ENCODE measurements at regions not wholly inside any gene's neighbourhood (a gene's known extent, or its start where the extent isn't known, plus 50 kb on each side); places are given as distances from the start of the nearest gene placed in this dataset.
A peak's percentile ranks its signal among the peaks of the same experiment; 100 is the strongest.

GRCh38 chr2:58992062-58992706 lies 751.1 kb upstream of the FANCL start:
- Histone ChIP-seq H3K27me3 (ENCODE audit: control insufficient read depth, insufficient read depth) (no peaks in the 10 kb centered on the region), H3K9me3 (ENCODE audit: control insufficient read depth, low read length) (no peaks in the 10 kb centered on the region), H3K27ac (ENCODE audit: low read length) (no peak overlapping the region), H3K4me1 (ENCODE audit: control insufficient read depth, insufficient read depth, low read length) (no peaks in the 10 kb centered on the region), H3K4me3 (ENCODE audit: low read length) (no peak overlapping the region)
- intact Hi-C loops (cut with DNase I): no loop called here
- DNase-seq: no peak
- no peak for ATAC-seq
- 42% methylated on average over 4 of the region's 4 CpGs for WGBS

- H3K4me1 ChIP-seq (ENCODE audit: control insufficient read depth, insufficient read depth, low read length): no peaks in the 10 kb centered on the region
- intact Hi-C loops (cut with DNase I): no loop called here
- H3K27me3 ChIP-seq (ENCODE audit: control insufficient read depth, insufficient read depth): no peaks in the 10 kb centered on the region
- DNase-seq (no peak), ATAC-seq (no peak)
- no peak overlapping the region for H3K27ac ChIP-seq (ENCODE audit: low read length)
- H3K9me3 ChIP-seq (ENCODE audit: control insufficient read depth, low read length): no peaks in the 10 kb centered on the region
- 66% methylated on average over 5 of the region's 5 CpGs for WGBS
- H3K4me3 ChIP-seq (ENCODE audit: low read length): no peak overlapping the region
Observed at GRCh38 chr2:58991357-58991756, 750.2 kb upstream of the FANCL start.

- intact Hi-C loops (cut with DNase I): no loop called here
- H3K4me3 ChIP-seq (ENCODE audit: low read length): no peak overlapping the region
- H3K27me3 ChIP-seq (ENCODE audit: control insufficient read depth, insufficient read depth): no peaks in the 10 kb centered on the region
- ATAC-seq (no peak), DNase-seq (no peak)
- no peaks in the 10 kb centered on the region for H3K9me3 ChIP-seq (ENCODE audit: control insufficient read depth, low read length)
- no peaks in the 10 kb centered on the region for H3K4me1 ChIP-seq (ENCODE audit: control insufficient read depth, insufficient read depth, low read length)
- no peak overlapping the region for H3K27ac ChIP-seq (ENCODE audit: low read length)
- 76% methylated on average over 2 of the region's 2 CpGs for WGBS
Observed at GRCh38 chr2:58985541-58985940, 744.4 kb upstream of the FANCL start.

- ATAC-seq (no peak), DNase-seq (no peak)
- intact Hi-C loops (cut with DNase I): no loop called here
- Histone ChIP-seq H3K4me3 (ENCODE audit: low read length) (no peak overlapping the region), H3K27me3 (ENCODE audit: control insufficient read depth, insufficient read depth) (no peaks in the 10 kb centered on the region), H3K9me3 (ENCODE audit: control insufficient read depth, low read length) (no peaks in the 10 kb centered on the region), H3K27ac (ENCODE audit: low read length) (no peak overlapping the region), H3K4me1 (ENCODE audit: control insufficient read depth, insufficient read depth, low read length) (no peaks in the 10 kb centered on the region)
- 23% methylated on average over 1 of the region's 1 CpG for WGBS
Observed at GRCh38 chr2:58984731-58985130, 743.6 kb upstream of the FANCL start.

GRCh38 chr2:58983111-58983510 lies 742.0 kb upstream of the FANCL start:
- Histone ChIP-seq H3K4me1 (ENCODE audit: control insufficient read depth, insufficient read depth, low read length) (no peaks in the 10 kb centered on the region), H3K9me3 (ENCODE audit: control insufficient read depth, low read length) (no peaks in the 10 kb centered on the region), H3K4me3 (ENCODE audit: low read length) (no peak overlapping the region), H3K27me3 (ENCODE audit: control insufficient read depth, insufficient read depth) (no peaks in the 10 kb centered on the region), H3K27ac (ENCODE audit: low read length) (no peak overlapping the region)
- intact Hi-C loops (cut with DNase I): no loop called here
- DNase-seq (no peak), ATAC-seq (no peak)
- WGBS: 80% methylated on average over 4 of the region's 4 CpGs

GRCh38 chr2:58981237-58981636 lies 740.1 kb upstream of the FANCL start:
- intact Hi-C loops (cut with DNase I): no loop called here

GRCh38 chr2:58976375-58977071 lies 735.4 kb upstream of the FANCL start:
- DNase-seq: no peak
- H3K27ac ChIP-seq (ENCODE audit: low read length): no peak overlapping the region
- no peak for ATAC-seq

More at GRCh38 chr2:58981237-58981636, 740.1 kb upstream of the FANCL start:
- Histone ChIP-seq H3K27me3 (ENCODE audit: control insufficient read depth, insufficient read depth) (no peaks in the 10 kb centered on the region), H3K4me3 (ENCODE audit: low read length) (no peak overlapping the region), H3K9me3 (ENCODE audit: control insufficient read depth, low read length) (no peaks in the 10 kb centered on the region), H3K27ac (ENCODE audit: low read length) (no peak overlapping the region), H3K4me1 (ENCODE audit: control insufficient read depth, insufficient read depth, low read length) (no peaks in the 10 kb centered on the region)
- DNase-seq (no peak), ATAC-seq (no peak)
- WGBS: 89% methylated on average over 7 of the region's 7 CpGs

GRCh38 chr2:58974881-58975280 lies 733.8 kb upstream of the FANCL start:
- H3K27me3 ChIP-seq (ENCODE audit: control insufficient read depth, insufficient read depth): no peaks in the 10 kb centered on the region
- 71% methylated on average over 7 of the region's 7 CpGs for whole genome bisulfite sequencing
- no peak overlapping the region for H3K4me3 ChIP-seq (ENCODE audit: low read length)
- no peak overlapping the region for H3K27ac ChIP-seq (ENCODE audit: low read length)
- no peak for DNase-seq
- no peaks in the 10 kb centered on the region for H3K4me1 ChIP-seq (ENCODE audit: control insufficient read depth, insufficient read depth, low read length)
- H3K9me3 ChIP-seq (ENCODE audit: control insufficient read depth, low read length): no peaks in the 10 kb centered on the region
- intact Hi-C loops (cut with DNase I): no loop called here
- no peak for ATAC-seq

More at GRCh38 chr2:58976375-58977071, 735.4 kb upstream of the FANCL start:
- Histone ChIP-seq H3K4me1 (ENCODE audit: control insufficient read depth, insufficient read depth, low read length) (no peaks in the 10 kb centered on the region), H3K27me3 (ENCODE audit: control insufficient read depth, insufficient read depth) (no peaks in the 10 kb centered on the region), H3K4me3 (ENCODE audit: low read length) (no peak overlapping the region), H3K9me3 (ENCODE audit: control insufficient read depth, low read length) (no peaks in the 10 kb centered on the region)
- intact Hi-C loops (cut with DNase I): no loop called here
- whole genome bisulfite sequencing: 71% methylated on average over 9 of the region's 9 CpGs

- intact Hi-C loops (cut with DNase I): no loop called here
- DNase-seq (no peak), ATAC-seq (no peak)
- Histone ChIP-seq H3K9me3 (ENCODE audit: control insufficient read depth, low read length) (no peaks in the 10 kb centered on the region), H3K4me3 (ENCODE audit: low read length) (no peak overlapping the region), H3K4me1 (ENCODE audit: control insufficient read depth, insufficient read depth, low read length) (no peaks in the 10 kb centered on the region), H3K27me3 (ENCODE audit: control insufficient read depth, insufficient read depth) (no peaks in the 10 kb centered on the region), H3K27ac (ENCODE audit: low read length) (no peak overlapping the region)
- WGBS: 79% methylated on average over 2 of the region's 2 CpGs
Observed at GRCh38 chr2:58974426-58974825, 733.3 kb upstream of the FANCL start.

- Histone ChIP-seq H3K4me1 (ENCODE audit: control insufficient read depth, insufficient read depth, low read length) (no peaks in the 10 kb centered on the region), H3K9me3 (ENCODE audit: control insufficient read depth, low read length) (no peaks in the 10 kb centered on the region), H3K27me3 (ENCODE audit: control insufficient read depth, insufficient read depth) (no peaks in the 10 kb centered on the region), H3K4me3 (ENCODE audit: low read length) (no peak overlapping the region), H3K27ac (ENCODE audit: low read length) (no peak overlapping the region)
- intact Hi-C loops (cut with DNase I): no loop called here
- ATAC-seq: no peak
- WGBS: 68% methylated on average over 6 of the region's 6 CpGs
- DNase-seq: peak in 1 of 3 donors; percentile 28
Observed at GRCh38 chr2:58973811-58974281, 732.7 kb upstream of the FANCL start.

GRCh38 chr2:58972737-58973136 lies 731.6 kb upstream of the FANCL start:
- Histone ChIP-seq H3K4me1 (ENCODE audit: control insufficient read depth, insufficient read depth, low read length) (no peaks in the 10 kb centered on the region), H3K9me3 (ENCODE audit: control insufficient read depth, low read length) (no peaks in the 10 kb centered on the region), H3K27ac (ENCODE audit: low read length) (no peak overlapping the region), H3K27me3 (ENCODE audit: control insufficient read depth, insufficient read depth) (no peaks in the 10 kb centered on the region), H3K4me3 (ENCODE audit: low read length) (no peak overlapping the region)
- DNase-seq (no peak), ATAC-seq (no peak)
- 43% methylated on average over 1 of the region's 1 CpG for WGBS
- intact Hi-C loops (cut with DNase I): no loop called here
